ENCODE measurements at regions not wholly inside any gene's neighbourhood (a gene's known extent, or its start where the extent isn't known, plus 50 kb on each side); places are given as distances from the start of the nearest gene placed in this dataset.

- TF ChIP-seq CTCF (conservative IDR thresholded peaks at IDR 0.05; ENCODE audit: low read depth, low read length), result no peak
- no peak for DNase-seq (ENCODE audit: low read depth)
- no peak overlapping the region for H3K4me3 ChIP-seq (ENCODE audit: low read depth, low read length)
Observed at GRCh38 chr15:57884936-57885335, 178.4 kb downstream of the POLR2M start.

GRCh38 chr15:57885435-57885834, 178.9 kb downstream of the POLR2M start:
- no peak for TF ChIP-seq CTCF (conservative IDR thresholded peaks at IDR 0.05; ENCODE audit: low read depth, low read length)
- no peak overlapping the region for H3K4me3 ChIP-seq (ENCODE audit: low read depth, low read length)
- DNase-seq (ENCODE audit: low read depth), result no peak

- no peak overlapping the region for H3K4me3 ChIP-seq (ENCODE audit: low read depth, low read length)
- TF ChIP-seq CTCF (conservative IDR thresholded peaks at IDR 0.05; ENCODE audit: low read depth, low read length), result no peak
- no peak for DNase-seq (ENCODE audit: low read depth)
Observed at GRCh38 chr15:57887825-57888224, 177.7 kb downstream of the ALDH1A2 start.

GRCh38 chr15:57890351-57890750, 175.2 kb downstream of the ALDH1A2 start:
- H3K4me3 ChIP-seq (ENCODE audit: low read depth, low read length), result no peak overlapping the region
- no peak for TF ChIP-seq CTCF (conservative IDR thresholded peaks at IDR 0.05; ENCODE audit: low read depth, low read length)
- peak; percentile 9 for DNase-seq (ENCODE audit: low read depth)

- H3K4me3 ChIP-seq (ENCODE audit: low read depth, low read length), result no peak overlapping the region
- TF ChIP-seq CTCF (conservative IDR thresholded peaks at IDR 0.05; ENCODE audit: low read depth, low read length), result no peak
- DNase-seq (ENCODE audit: low read depth), result no peak
Observed at GRCh38 chr15:57890878-57891277, 174.6 kb downstream of the ALDH1A2 start.

- DNase-seq (ENCODE audit: low read depth), result peak; percentile 16
- TF ChIP-seq CTCF (conservative IDR thresholded peaks at IDR 0.05; ENCODE audit: low read depth, low read length), result no peak
- H3K4me3 ChIP-seq (ENCODE audit: low read depth, low read length), result no peak overlapping the region
Observed at GRCh38 chr15:57892181-57892580, 173.3 kb downstream of the ALDH1A2 start.

- H3K4me3 ChIP-seq (ENCODE audit: low read depth, low read length), result no peak overlapping the region
- TF ChIP-seq CTCF (conservative IDR thresholded peaks at IDR 0.05; ENCODE audit: low read depth, low read length), result no peak
- no peak for DNase-seq (ENCODE audit: low read depth)
Observed at GRCh38 chr15:57893040-57893439, 172.5 kb downstream of the ALDH1A2 start.

All from choroid plexus epithelial cell (primary cell).